ENCODE measurements at regions not wholly inside any gene's neighbourhood (a gene's known extent, or its start where the extent isn't known, plus 50 kb on each side); places are given as distances from the start of the nearest gene placed in this dataset.
"Not testable (repeated sequence)": the region's sequence is repeated elsewhere in the genome, so short reads cannot be mapped to it uniquely, and the experiment has no call there.

DNA sequence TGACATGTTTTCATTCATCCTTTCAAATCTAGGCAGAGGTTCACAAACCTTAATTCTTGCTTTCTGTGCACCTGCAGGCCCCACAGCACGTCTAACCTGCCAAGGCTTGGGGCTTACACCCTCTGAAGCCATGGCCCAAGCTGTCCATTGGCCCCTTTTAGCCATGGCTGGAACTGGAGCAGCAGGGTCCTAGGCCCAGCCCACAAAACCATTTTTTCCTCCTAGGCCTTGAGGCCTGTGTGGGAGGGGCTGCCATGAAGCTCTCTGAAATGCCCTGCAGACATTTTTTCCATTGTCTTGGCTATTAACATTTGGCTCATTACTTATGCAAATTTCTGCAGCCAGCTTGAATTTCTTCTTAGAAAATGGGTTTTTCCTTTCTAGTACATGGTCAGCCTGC lies 547.5 kb downstream of the KCNH5 start:
- CTCF ChIA-PET: interaction anchor here (0.7 kb wide), 1 partner anchor 371 kb away, joined by 3 read pairs; no protein-coding TSS in a partner anchor
- TF ChIP-seq, protein P1, sequence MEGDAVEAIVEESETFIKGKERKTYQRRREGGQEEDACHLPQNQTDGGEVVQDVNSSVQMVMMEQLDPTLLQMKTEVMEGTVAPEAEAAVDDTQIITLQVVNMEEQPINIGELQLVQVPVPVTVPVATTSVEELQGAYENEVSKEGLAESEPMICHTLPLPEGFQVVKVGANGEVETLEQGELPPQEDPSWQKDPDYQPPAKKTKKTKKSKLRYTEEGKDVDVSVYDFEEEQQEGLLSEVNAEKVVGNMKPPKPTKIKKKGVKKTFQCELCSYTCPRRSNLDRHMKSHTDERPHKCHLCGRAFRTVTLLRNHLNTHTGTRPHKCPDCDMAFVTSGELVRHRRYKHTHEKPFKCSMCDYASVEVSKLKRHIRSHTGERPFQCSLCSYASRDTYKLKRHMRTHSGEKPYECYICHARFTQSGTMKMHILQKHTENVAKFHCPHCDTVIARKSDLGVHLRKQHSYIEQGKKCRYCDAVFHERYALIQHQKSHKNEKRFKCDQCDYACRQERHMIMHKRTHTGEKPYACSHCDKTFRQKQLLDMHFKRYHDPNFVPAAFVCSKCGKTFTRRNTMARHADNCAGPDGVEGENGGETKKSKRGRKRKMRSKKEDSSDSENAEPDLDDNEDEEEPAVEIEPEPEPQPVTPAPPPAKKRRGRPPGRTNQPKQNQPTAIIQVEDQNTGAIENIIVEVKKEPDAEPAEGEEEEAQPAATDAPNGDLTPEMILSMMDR (IDR thresholded peaks at IDR 0.05; ENCODE audit: insufficient read depth, low read length, missing control alignments): no peak
- DNase-seq (ENCODE audit: low read depth, low spot score): no peak
- no peak overlapping the region for H3K4me3 ChIP-seq (ENCODE audit: low read depth, low read length)
- POLR2A ChIA-PET: no interaction called here

DNA sequence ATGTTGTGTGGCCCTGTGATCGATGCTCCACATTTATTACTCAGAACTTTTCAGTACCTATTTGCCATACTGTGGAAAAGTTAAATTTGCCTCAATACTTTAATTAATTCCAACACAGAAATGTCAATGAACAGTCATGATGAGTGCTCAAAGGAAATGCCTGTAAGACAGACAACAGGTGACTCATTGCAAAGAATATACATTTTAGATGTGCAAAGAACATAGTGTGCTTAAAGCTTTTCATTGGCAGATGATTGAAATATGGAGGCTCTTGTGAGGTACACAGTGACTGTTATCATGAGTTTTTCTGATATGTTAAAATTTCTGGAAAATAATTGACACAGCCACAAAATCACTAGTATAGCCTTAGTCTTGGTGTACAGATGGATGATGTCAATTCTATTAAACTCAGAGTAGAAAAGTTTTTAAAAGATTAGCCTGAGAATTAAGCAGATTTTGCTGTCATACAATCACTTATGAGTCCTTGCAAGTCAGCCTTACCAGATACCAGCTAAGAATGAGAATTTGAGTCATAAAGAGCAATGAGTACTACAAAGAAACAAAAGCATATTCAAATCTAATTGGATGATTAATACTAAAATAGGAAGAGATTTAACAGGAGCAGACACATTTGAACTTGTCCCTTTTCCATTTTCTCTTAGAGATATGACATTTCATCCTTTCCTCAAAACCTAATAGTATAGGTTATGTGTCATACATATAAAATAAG lies 544.1 kb downstream of the KCNH5 start:
- ChIA-PET POLR2A (no interaction called here), CTCF (no interaction called here)
- DNase-seq (ENCODE audit: low read depth, low spot score): no peak
- TF ChIP-seq, protein P1 (IDR thresholded peaks at IDR 0.05; ENCODE audit: insufficient read depth, low read length, missing control alignments): no peak
- no peak overlapping the region for H3K4me3 ChIP-seq (ENCODE audit: low read depth, low read length)

DNA sequence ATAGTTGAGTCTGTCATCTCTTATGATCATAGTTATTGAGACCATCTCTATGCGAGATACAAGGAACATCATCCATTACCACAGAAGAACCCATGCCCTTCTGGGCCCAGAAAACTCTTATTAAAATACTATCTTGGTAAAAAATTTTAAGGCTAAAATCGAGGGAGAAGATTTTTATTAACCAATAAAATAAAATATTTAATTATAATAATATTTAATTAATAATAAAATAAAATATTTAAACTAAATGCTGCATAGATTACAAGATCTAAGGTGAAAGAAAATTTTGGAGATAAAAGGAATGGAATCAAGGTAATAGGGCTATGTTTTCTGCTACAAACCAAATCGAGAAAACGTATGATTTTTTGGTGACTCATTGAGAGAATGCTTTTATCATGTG lies 540.2 kb downstream of the KCNH5 start:
- no peak overlapping the region for H3K4me3 ChIP-seq (ENCODE audit: low read depth, low read length)
- ChIA-PET CTCF (no interaction called here), POLR2A (no interaction called here)
- no peak for DNase-seq (ENCODE audit: low read depth, low spot score)
- TF ChIP-seq, protein P1 (IDR thresholded peaks at IDR 0.05; ENCODE audit: insufficient read depth, low read length, missing control alignments): no peak

DNA sequence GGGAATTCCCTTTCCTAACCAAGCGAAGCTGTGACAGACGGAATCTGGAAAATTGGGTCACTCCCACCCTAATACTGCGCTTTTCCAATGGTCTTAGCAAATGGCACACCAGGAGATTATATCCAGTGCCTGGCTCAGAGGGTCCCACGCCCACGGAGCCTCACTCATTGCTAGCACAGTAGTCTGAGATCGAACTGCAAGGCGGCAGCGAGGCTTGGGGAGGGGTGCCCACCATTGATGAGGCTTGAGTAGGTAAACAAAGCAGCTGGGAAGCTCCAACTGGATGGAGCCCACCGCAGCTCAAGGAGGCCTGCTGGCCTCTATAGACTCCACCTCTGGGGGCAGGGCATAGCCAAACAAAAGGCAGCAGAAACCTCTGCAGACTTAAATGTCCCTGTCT lies 523.9 kb downstream of the KCNH5 start:
- H3K4me3 ChIP-seq (ENCODE audit: low read depth, low read length); DNase-seq (ENCODE audit: low read depth, low spot score); POLR2A ChIA-PET; CTCF ChIA-PET: not testable (repeated sequence)

DNA sequence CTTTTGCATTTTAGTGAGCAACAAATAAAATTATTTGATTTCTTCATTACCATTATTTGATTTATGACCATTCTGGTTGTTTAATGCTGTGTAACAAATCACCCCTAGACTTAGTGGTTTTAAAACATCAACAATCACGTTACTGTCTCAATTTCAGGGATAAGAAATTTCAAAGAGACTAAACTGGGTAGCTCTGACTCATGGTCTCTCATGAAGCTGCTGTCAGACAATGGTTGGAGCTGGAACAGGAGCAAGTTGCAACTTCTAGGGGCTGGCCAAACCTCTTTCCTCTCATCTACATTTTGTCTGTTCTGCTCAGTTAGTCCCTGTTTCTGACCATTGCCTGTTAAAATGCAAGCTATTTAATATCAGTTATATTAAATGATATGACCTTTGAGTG lies 517.0 kb downstream of the KCNH5 start:
- TF ChIP-seq, protein P1 (IDR thresholded peaks at IDR 0.05; ENCODE audit: insufficient read depth, low read length, missing control alignments): no peak
- no peak overlapping the region for H3K4me3 ChIP-seq (ENCODE audit: low read depth, low read length)
- ChIA-PET CTCF (no interaction called here), POLR2A (no interaction called here)
- no peak for DNase-seq (ENCODE audit: low read depth, low spot score)

DNA sequence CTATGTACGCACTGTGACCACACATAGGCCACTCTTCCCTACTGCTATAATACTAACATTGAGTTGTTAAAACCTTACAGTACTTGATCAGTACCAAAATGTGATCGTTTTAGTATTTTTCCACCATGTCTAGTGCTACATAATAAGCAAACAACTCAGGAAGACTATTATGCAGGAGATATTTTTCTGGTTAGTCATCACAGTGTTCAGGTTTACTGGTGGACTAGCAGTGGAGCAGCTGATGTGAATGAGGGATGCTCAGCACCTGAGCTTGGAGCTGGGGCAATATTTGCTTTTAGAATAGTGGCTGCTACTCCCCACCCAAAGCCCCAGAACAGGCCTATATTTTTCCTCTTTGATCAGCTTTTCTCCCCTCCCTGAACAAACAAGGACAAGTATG lies 513.1 kb downstream of the KCNH5 start:
- H3K4me3 ChIP-seq (ENCODE audit: low read depth, low read length): no peak overlapping the region
- CTCF ChIA-PET: no interaction called here
- POLR2A ChIA-PET: no interaction called here
- TF ChIP-seq, protein P1 (IDR thresholded peaks at IDR 0.05; ENCODE audit: insufficient read depth, low read length, missing control alignments): no peak
- no peak for DNase-seq (ENCODE audit: low read depth, low spot score)

DNA sequence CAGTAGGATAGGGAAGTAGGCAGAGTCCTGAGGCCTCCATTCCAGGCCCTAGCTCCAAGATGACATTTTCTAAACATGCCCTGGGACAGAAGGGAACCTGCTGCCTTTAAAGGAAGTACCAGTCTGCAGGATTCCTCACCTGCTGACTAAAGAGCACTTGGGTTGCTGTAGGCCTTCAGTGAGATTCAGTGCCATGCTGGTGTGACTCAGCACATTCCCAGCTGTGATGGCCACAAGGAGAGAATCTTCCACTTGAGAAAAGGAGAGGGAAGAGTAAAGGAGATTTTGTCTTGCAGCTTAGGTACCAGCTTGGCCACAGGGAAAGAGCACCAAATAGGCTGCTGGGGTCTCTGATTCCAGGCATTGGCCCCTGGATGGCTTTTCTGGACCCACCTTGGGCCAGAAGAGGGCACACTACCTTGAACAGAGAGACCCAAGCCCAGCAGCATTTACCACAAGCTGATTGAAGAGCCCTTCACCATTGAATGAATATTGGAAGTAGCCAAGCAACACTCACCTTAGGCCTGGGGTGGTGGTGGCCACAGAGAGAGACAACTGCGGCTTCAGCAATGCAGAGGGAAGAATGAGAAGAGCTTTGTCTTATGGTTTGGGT lies 498.3 kb downstream of the KCNH5 start:
- TF ChIP-seq, protein P1 (IDR thresholded peaks at IDR 0.05; ENCODE audit: insufficient read depth, low read length, missing control alignments): no peak
- DNase-seq (ENCODE audit: low read depth, low spot score): no peak
- CTCF ChIA-PET: no interaction called here

More for the DNA sequence above, 498.3 kb downstream of the KCNH5 start:
- no peak overlapping the region for H3K4me3 ChIP-seq (ENCODE audit: low read depth, low read length)
- POLR2A ChIA-PET: no interaction called here
